AG04449 (cell line): ENCODE measurements at regions not wholly inside any gene's neighbourhood (a gene's known extent, or its start where the extent isn't known, plus 50 kb on each side); places are given as distances from the start of the nearest gene placed in this dataset.
"Not testable (repeated sequence)": the region's sequence is repeated elsewhere in the genome, so short reads cannot be mapped to it uniquely, and the experiment has no call there.

ENCODE experiments used
- CTCF ChIA-PET: fragments of 350-600 bp; formaldehyde crosslinking; extraction: SDS; loops from one replicate; lab custom pipeline; 2021; ENCODE audit warnings: antibody characterized with exemption; lab: Yijun Ruan, JAX
- POLR2A ChIA-PET: fragments of 400-600, 350-600 bp; formaldehyde crosslinking; extraction: SDS; loops from one replicate; lab custom pipeline; 2020; ENCODE audit warnings: antibody characterized with exemption, inconsistent platforms; lab: Yijun Ruan, JAX
- DNase-seq: peaks from one replicate; pipeline ENCODE4 v3.0.0-alpha.2; 2010; ENCODE audit warnings: low read depth, low spot score
- H3K4me3 ChIP-seq: 2 replicates; pipeline ENCODE4 v1.5.1; 2011; ENCODE audit warnings: low read depth, mild to moderate bottlenecking, control low read depth, low read length
- TF ChIP-seq, protein P1 (sequence below): IDR thresholded peaks from one replicate; pipeline ENCODE4 v1.5.1; 2011; ENCODE audit warnings: mild to moderate bottlenecking, moderate library complexity, low read length, control low read depth, inconsistent platforms; ENCODE audit not compliant: insufficient read depth; ENCODE audit errors: missing control alignments

GRCh38 chr6:96436398-96436797, 85.2 kb upstream of the UFL1 start:
- DNase-seq = no peak
- TF ChIP-seq, protein P1, sequence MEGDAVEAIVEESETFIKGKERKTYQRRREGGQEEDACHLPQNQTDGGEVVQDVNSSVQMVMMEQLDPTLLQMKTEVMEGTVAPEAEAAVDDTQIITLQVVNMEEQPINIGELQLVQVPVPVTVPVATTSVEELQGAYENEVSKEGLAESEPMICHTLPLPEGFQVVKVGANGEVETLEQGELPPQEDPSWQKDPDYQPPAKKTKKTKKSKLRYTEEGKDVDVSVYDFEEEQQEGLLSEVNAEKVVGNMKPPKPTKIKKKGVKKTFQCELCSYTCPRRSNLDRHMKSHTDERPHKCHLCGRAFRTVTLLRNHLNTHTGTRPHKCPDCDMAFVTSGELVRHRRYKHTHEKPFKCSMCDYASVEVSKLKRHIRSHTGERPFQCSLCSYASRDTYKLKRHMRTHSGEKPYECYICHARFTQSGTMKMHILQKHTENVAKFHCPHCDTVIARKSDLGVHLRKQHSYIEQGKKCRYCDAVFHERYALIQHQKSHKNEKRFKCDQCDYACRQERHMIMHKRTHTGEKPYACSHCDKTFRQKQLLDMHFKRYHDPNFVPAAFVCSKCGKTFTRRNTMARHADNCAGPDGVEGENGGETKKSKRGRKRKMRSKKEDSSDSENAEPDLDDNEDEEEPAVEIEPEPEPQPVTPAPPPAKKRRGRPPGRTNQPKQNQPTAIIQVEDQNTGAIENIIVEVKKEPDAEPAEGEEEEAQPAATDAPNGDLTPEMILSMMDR = no peak
- ChIA-PET CTCF (no interaction called here), POLR2A (no interaction called here)
- no peak overlapping the region for H3K4me3 ChIP-seq

- DNase-seq, H3K4me3 ChIP-seq, CTCF ChIA-PET, POLR2A ChIA-PET: not testable (repeated sequence)
These were observed 84.4 kb upstream of the UFL1 start for GRCh38 chr6:96437228-96437627.

- TF ChIP-seq, protein P1 = no peak
These were observed 71.4 kb upstream of the UFL1 start for GRCh38 chr6:96450082-96450769.

DNA sequence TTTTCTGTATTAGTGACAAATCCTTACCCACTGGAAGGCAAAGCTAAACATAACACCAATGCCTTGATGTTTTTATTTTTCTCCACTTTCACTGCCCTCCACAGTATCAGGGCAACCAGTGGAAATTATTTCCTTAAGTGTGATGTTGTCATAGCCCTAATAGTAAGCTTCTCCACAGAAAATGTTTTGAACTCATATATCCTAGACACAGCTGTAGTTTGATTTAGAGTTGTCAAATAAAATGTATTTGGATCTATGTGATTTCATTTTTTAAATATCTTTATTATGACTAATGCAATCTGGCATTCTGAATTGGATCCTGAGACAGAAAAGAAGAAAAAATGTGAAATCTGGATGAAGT, 70.9 kb upstream of the UFL1 start:
- no peak overlapping the region for H3K4me3 ChIP-seq
- CTCF ChIA-PET = no interaction called here
- TF ChIP-seq, protein P1 = no peak
- POLR2A ChIA-PET = no interaction called here
- no peak for DNase-seq

More at GRCh38 chr6:96450082-96450769, 71.4 kb upstream of the UFL1 start:
- ChIA-PET CTCF (no interaction called here), POLR2A (no interaction called here)
- no peak for DNase-seq
- H3K4me3 ChIP-seq = no peak overlapping the region

GRCh38 chr6:96458771-96459170, 62.8 kb upstream of the UFL1 start:
- no peak overlapping the region for H3K4me3 ChIP-seq
- TF ChIP-seq, protein P1 = no peak
- ChIA-PET CTCF (no interaction called here), POLR2A (no interaction called here)
- no peak for DNase-seq

- no peak for DNase-seq
- ChIA-PET POLR2A (no interaction called here), CTCF (no interaction called here)
- no peak overlapping the region for H3K4me3 ChIP-seq
- TF ChIP-seq, protein P1 = no peak
These were observed 61.4 kb upstream of the UFL1 start for GRCh38 chr6:96460052-96460700.

GRCh38 chr6:96465321-96465903, 56.2 kb upstream of the UFL1 start:
- no peak overlapping the region for H3K4me3 ChIP-seq
- DNase-seq = no peak
- ChIA-PET POLR2A (no interaction called here), CTCF (no interaction called here)
- TF ChIP-seq, protein P1 = no peak
